Type B pancreatic cell (in vitro differentiated cells): ENCODE measurements at regions not wholly inside any gene's neighbourhood (a gene's known extent, or its start where the extent isn't known, plus 50 kb on each side); places are given as distances from the start of the nearest gene placed in this dataset.

ENCODE experiments used
- DNase-seq: peaks from one replicate; pipeline ENCODE4 v3.0.0; 2021; ENCODE audit warnings: mixed read lengths; ENCODE audit not compliant: unreplicated experiment; ENCODE audit errors: extremely low spot score
- H3K27ac Mint-ChIP-seq: 2 replicates; pipeline ENCODE4 v1.8.0; 2021; ENCODE audit warnings: mild to moderate bottlenecking, mixed read lengths
- H3K27me3 Mint-ChIP-seq: 2 replicates; pipeline ENCODE4 v1.8.0; 2021; ENCODE audit warnings: mixed read lengths
- H3K36me3 Mint-ChIP-seq: 2 replicates; pipeline ENCODE4 v1.8.0; 2021; ENCODE audit warnings: mixed read lengths
- H3K4me1 Mint-ChIP-seq: one replicate; pipeline ENCODE4 v1.8.0; 2021; ENCODE audit warnings: mixed read lengths; ENCODE audit not compliant: unreplicated experiment
- H3K4me3 Mint-ChIP-seq: 2 replicates; pipeline ENCODE4 v1.8.0; 2021; ENCODE audit warnings: mild to moderate bottlenecking, mixed read lengths
- H3K9me3 Mint-ChIP-seq: 2 replicates; pipeline ENCODE4 v1.8.0; 2021; ENCODE audit warnings: mixed read lengths
- TF ChIP-seq, protein P1 (sequence below): fragments of 200-600 bp; sonication (generic); conservative IDR thresholded peaks from 2 replicates; pipeline ENCODE4 v1.5.0; 2021; ENCODE audit warnings: antibody characterized with exemption, mild to moderate bottlenecking

DNA sequence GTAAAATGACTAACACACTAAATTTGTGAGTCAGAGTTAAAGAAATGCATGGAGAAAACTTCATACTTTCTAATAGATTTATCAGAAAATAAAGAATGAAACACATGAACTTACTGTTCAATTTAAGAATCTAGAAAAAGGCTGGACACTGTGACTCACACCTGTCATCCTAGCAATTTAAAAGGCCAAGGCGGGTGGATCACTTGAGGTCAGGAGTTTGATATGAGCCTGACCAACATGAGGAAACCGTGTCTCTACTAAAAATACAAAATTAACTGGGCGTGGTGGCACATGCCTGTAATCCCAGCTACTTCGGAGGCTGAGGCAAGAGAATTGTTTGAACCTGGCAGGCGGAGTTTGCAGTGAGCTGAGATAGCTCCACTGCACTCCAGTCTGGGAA, 1106.2 kb upstream of the LRRN3 start:
- no peaks in the 10 kb centered on the region for H3K36me3 Mint-ChIP-seq
- H3K4me1 Mint-ChIP-seq, result no peaks in the 10 kb centered on the region
- H3K4me3 Mint-ChIP-seq, result no peak overlapping the region
- no peaks in the 10 kb centered on the region for H3K27me3 Mint-ChIP-seq
- no peak overlapping the region for H3K27ac Mint-ChIP-seq
- TF ChIP-seq, protein P1, sequence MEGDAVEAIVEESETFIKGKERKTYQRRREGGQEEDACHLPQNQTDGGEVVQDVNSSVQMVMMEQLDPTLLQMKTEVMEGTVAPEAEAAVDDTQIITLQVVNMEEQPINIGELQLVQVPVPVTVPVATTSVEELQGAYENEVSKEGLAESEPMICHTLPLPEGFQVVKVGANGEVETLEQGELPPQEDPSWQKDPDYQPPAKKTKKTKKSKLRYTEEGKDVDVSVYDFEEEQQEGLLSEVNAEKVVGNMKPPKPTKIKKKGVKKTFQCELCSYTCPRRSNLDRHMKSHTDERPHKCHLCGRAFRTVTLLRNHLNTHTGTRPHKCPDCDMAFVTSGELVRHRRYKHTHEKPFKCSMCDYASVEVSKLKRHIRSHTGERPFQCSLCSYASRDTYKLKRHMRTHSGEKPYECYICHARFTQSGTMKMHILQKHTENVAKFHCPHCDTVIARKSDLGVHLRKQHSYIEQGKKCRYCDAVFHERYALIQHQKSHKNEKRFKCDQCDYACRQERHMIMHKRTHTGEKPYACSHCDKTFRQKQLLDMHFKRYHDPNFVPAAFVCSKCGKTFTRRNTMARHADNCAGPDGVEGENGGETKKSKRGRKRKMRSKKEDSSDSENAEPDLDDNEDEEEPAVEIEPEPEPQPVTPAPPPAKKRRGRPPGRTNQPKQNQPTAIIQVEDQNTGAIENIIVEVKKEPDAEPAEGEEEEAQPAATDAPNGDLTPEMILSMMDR, result no peak
- DNase-seq, result no peak
- peaks cover 9% of the 10 kb centered on the region for H3K9me3 Mint-ChIP-seq

DNA sequence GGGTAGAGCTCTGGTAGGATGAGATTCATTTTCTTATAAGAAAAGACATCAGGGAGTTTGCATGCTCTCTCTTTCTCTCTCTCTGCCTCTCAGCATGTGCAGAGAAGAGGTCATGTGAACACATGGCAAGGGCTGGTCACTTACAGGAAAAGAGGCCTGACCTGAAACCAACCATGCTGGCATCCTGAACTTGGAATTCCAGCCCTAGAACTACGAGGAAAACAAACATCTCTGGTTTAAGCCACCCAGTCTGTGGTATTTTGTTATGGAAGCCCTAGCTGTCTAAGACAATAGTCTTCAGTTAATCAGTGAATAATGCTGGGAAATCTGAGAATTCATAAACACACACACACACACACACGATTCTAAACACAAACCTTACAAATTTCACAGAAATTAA, 1104.2 kb upstream of the LRRN3 start:
- H3K27ac Mint-ChIP-seq, result no peak overlapping the region
- no peak overlapping the region for H3K4me3 Mint-ChIP-seq
- TF ChIP-seq, protein P1, result no peak
- no peaks in the 10 kb centered on the region for H3K27me3 Mint-ChIP-seq
- DNase-seq, result no peak
- no peaks in the 10 kb centered on the region for H3K4me1 Mint-ChIP-seq
- peaks cover 8% of the 10 kb centered on the region for H3K9me3 Mint-ChIP-seq
- H3K36me3 Mint-ChIP-seq, result no peaks in the 10 kb centered on the region

DNA sequence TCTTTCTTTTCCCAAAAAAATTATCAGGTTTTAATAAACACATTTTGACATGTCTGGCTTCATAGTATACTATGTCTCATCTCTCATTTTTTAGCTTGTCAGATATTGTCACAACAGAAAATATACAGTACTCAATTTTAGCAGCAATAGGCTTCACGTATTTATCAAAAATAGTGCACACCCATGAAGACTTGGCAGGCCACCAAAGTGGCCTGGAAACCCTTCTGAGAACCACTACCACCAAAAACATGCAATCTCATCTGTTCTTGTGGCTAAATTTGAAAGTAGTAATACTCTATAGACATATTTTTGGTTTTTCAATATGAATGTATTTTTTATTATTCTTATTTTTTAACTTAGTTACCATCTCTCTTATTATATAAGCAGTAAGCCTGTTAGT, 1094.5 kb upstream of the LRRN3 start:
- H3K4me1 Mint-ChIP-seq, result peaks cover 1% of the 10 kb centered on the region
- H3K27me3 Mint-ChIP-seq, result no peaks in the 10 kb centered on the region
- H3K4me3 Mint-ChIP-seq, result no peak overlapping the region
- H3K36me3 Mint-ChIP-seq, result no peaks in the 10 kb centered on the region
- DNase-seq, result no peak
- no peaks in the 10 kb centered on the region for H3K9me3 Mint-ChIP-seq
- no peak overlapping the region for H3K27ac Mint-ChIP-seq
- TF ChIP-seq, protein P1, result no peak

DNA sequence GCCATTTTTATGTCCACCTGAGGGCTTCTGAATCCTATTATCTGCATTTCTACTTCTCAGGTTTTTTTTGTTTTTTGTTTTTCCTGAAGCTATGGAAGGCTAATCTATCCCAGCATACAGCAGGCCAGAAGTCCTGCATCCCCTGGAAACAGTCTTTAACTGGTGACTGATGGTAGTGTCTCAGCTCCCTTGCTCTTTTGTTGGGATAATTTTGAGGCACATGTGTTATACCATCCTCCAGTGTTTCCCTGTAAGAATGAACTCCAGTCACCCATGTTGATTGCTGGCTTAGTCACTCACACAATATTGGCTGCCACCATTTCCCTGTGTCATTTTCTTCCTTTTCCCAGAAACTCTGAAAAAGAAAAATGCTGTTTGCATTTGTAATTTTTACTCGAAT, 1094.0 kb upstream of the LRRN3 start:
- Mint-ChIP-seq H3K27me3 (no peaks in the 10 kb centered on the region), H3K27ac (no peak overlapping the region), H3K36me3 (no peaks in the 10 kb centered on the region), H3K4me1 (peaks cover 5% of the 10 kb centered on the region), H3K4me3 (no peak overlapping the region), H3K9me3 (no peaks in the 10 kb centered on the region)
- TF ChIP-seq, protein P1, result no peak
- DNase-seq, result no peak

DNA sequence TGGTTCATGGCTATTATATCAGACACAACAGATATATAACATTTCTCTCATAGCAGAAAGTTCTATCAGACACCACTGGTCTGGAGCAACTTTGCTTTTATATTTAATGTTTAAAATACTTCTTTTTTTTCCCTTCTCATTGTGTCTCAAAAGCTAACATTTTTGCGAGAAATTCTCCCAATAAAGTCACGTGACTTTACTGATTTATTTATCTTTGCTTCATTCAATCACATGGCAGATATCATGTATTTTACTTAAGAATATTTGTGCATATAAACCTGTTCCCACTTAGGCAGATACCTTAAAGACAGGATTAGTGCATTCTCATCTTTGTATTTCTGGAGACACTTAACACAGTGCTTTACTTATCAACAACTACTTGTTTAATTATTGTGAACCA, 1093.1 kb upstream of the LRRN3 start:
- H3K27ac Mint-ChIP-seq, result no peak overlapping the region
- TF ChIP-seq, protein P1, result no peak
- H3K9me3 Mint-ChIP-seq, result no peaks in the 10 kb centered on the region
- peaks cover 12% of the 10 kb centered on the region for H3K4me1 Mint-ChIP-seq
- no peak overlapping the region for H3K4me3 Mint-ChIP-seq
- no peaks in the 10 kb centered on the region for H3K36me3 Mint-ChIP-seq
- no peak for DNase-seq
- H3K27me3 Mint-ChIP-seq, result no peaks in the 10 kb centered on the region
